Endodermal cell (in vitro differentiated cells): ENCODE measurements at regions not wholly inside any gene's neighbourhood (a gene's known extent, or its start where the extent isn't known, plus 50 kb on each side); places are given as distances from the start of the nearest gene placed in this dataset.

Experiments used
- DNase-seq: peaks from one replicate; pipeline ENCODE4 v3.0.0-alpha.2; 2017
- H3K27ac ChIP-seq: 2 replicates; pipeline ENCODE4 v1.5.1; 2013; ENCODE audit warnings: mild to moderate bottlenecking, low read depth, low read length, moderate library complexity
- H3K27me3 ChIP-seq: 2 replicates; pipeline ENCODE4 v1.6.1; 2013; ENCODE audit warnings: mild to moderate bottlenecking, low read length, moderate library complexity; ENCODE audit not compliant: insufficient read depth, control insufficient read depth, poor library complexity, severe bottlenecking
- H3K36me3 ChIP-seq: 2 replicates; pipeline ENCODE4 v1.7.0; 2013; ENCODE audit warnings: mild to moderate bottlenecking, low read length, moderate library complexity; ENCODE audit not compliant: control insufficient read depth, insufficient read depth
- H3K4me1 ChIP-seq: one replicate; pipeline ENCODE4 v1.7.0; 2013; ENCODE audit warnings: low read length; ENCODE audit not compliant: control insufficient read depth, insufficient read depth
- H3K4me3 ChIP-seq: 2 replicates; pipeline ENCODE4 v1.5.1; 2013; ENCODE audit warnings: mild to moderate bottlenecking, low read length, moderate library complexity
- H3K9ac ChIP-seq: 2 replicates; pipeline ENCODE4 v1.6.1; 2013; ENCODE audit warnings: mild to moderate bottlenecking, low read length, moderate library complexity; ENCODE audit not compliant: poor library complexity, severe bottlenecking; ENCODE audit errors: extremely low read depth
- H3K9me3 ChIP-seq: 2 replicates; pipeline ENCODE4 v1.6.1; 2013; ENCODE audit warnings: mild to moderate bottlenecking, low read length, moderate library complexity; ENCODE audit not compliant: control insufficient read depth
- H3K27ac Mint-ChIP-seq: 2 replicates; pipeline ENCODE4 v1.8.0; 2020; ENCODE audit warnings: mixed read lengths
- H3K27me3 Mint-ChIP-seq: 2 replicates; pipeline ENCODE4 v1.8.0; 2021; ENCODE audit warnings: mild to moderate bottlenecking, mixed read lengths; ENCODE audit not compliant: insufficient read depth
- H3K36me3 Mint-ChIP-seq: 2 replicates; pipeline ENCODE4 v1.8.0; 2020; ENCODE audit warnings: low read depth, mixed read lengths
- H3K4me1 Mint-ChIP-seq: 2 replicates; pipeline ENCODE4 v1.8.0; 2020; ENCODE audit warnings: mixed read lengths
- H3K4me3 Mint-ChIP-seq: 2 replicates; pipeline ENCODE4 v1.8.0; 2020; ENCODE audit warnings: mild to moderate bottlenecking, moderate library complexity, mixed read lengths
- H3K9me3 Mint-ChIP-seq: 2 replicates; pipeline ENCODE4 v1.8.0; 2020; ENCODE audit warnings: mild to moderate bottlenecking, mixed read lengths
- WGBS, 2 experiments: methylation state at CpG; one replicate each; pipeline versions ENCODE4 v1.1.5 to v1.1.7; 2013; ENCODE audit warnings: missing lambda C conversion rate in 2 of 2, mixed read lengths in 1 of 2; ENCODE audit not compliant: insufficient coverage in 1 of 2, insufficient read length in 1 of 2; 5-methylcytosine and 5-hydroxymethylcytosine counted together
- TF ChIP-seq, protein P1 (sequence below): fragments of 200-600 bp; sonication (generic); conservative IDR thresholded peaks from 2 replicates; pipeline ENCODE4 v1.5.0; 2021; ENCODE audit warnings: antibody characterized with exemption, mild to moderate bottlenecking

DNA sequence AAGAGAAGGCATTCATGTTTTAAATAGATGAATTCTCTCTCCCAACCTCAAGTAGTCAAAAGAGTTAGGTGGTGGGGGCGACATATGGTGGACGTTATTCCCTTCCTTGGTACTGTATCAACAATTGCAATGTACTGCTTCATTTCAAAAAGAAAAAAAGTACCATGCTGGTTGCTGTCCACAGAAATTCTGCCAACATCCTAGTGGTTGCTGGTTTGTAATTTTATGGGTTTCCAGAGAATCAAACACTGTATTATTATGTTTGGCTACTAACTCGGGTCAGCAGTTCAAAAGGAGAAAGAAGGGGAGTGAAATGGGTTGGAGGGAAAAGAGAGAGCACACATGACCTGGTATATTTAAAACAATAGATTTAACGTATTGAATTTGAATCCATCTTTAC, 61.1 kb upstream of the KCNJ16 start:
- H3K4me1 ChIP-seq, result no peaks in the 10 kb centered on the region
- H3K4me3 ChIP-seq, result no peak overlapping the region
- H3K27ac ChIP-seq, result no peak overlapping the region
- Mint-ChIP-seq H3K9me3 (no peaks in the 10 kb centered on the region), H3K27ac (no peak overlapping the region), H3K36me3 (no peaks in the 10 kb centered on the region), H3K27me3 (no peaks in the 10 kb centered on the region), H3K4me3 (no peak overlapping the region), H3K4me1 (no peaks in the 10 kb centered on the region)
- no peaks in the 10 kb centered on the region for H3K27me3 ChIP-seq
- WGBS, 2 experiments, result 98% methylated on average over 3 of the region's 4 CpGs; no CpG with 5 or more reads in 1 of the 2 experiments
- TF ChIP-seq, protein P1, sequence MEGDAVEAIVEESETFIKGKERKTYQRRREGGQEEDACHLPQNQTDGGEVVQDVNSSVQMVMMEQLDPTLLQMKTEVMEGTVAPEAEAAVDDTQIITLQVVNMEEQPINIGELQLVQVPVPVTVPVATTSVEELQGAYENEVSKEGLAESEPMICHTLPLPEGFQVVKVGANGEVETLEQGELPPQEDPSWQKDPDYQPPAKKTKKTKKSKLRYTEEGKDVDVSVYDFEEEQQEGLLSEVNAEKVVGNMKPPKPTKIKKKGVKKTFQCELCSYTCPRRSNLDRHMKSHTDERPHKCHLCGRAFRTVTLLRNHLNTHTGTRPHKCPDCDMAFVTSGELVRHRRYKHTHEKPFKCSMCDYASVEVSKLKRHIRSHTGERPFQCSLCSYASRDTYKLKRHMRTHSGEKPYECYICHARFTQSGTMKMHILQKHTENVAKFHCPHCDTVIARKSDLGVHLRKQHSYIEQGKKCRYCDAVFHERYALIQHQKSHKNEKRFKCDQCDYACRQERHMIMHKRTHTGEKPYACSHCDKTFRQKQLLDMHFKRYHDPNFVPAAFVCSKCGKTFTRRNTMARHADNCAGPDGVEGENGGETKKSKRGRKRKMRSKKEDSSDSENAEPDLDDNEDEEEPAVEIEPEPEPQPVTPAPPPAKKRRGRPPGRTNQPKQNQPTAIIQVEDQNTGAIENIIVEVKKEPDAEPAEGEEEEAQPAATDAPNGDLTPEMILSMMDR, result no peak
- no peaks in the 10 kb centered on the region for H3K36me3 ChIP-seq
- no peak for DNase-seq
- no peaks in the 10 kb centered on the region for H3K9me3 ChIP-seq
- no peak overlapping the region for H3K9ac ChIP-seq

DNA sequence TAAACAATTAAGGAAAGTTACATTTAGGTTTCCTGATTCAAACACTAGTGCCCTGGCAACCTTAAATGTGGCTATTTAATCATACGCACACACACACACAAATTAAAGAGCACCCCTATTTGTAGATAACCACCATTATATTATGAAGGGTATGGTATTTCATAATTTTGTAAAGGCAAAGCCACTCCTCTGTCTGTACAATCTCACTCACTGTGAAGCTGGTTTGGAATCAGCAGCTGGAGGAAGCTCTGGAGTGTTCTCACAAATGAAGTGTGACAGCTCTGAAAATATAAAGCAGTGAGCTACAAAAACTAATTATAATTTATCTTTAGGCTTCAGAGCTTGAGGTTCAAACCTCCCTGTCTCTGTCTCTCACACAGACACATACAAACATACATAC, 57.9 kb upstream of the KCNJ16 start:
- 88% methylated on average over 1 of the region's 1 CpG; no CpG with 5 or more reads in 1 of the 2 experiments for WGBS, 2 experiments
- TF ChIP-seq, protein P1, result no peak

DNA sequence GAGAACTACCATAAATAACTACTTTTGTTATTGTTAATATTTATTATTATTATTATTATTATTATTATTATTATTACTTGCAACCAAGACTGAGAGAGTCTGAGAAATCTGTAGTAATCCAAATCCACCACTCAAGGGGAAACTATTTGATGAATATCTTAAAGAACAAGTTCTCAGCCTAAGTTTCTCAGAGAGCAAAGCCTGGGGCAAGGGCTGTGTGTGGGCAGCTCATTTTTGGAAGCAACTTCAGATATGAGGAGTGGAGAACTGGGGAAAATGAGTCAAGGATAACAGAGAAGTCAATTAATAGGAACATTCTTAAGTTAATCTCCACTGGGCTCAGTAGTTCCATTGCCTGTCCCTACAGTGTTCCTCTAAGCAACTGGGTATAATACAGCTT, 57.1 kb upstream of the KCNJ16 start:
- Histone ChIP-seq H3K9ac (no peak overlapping the region), H3K4me1 (no peaks in the 10 kb centered on the region), H3K9me3 (no peaks in the 10 kb centered on the region), H3K27me3 (no peaks in the 10 kb centered on the region), H3K36me3 (no peaks in the 10 kb centered on the region), H3K4me3 (no peak overlapping the region), H3K27ac (no peak overlapping the region)
- Mint-ChIP-seq H3K4me3 (no peak overlapping the region), H3K9me3 (no peaks in the 10 kb centered on the region), H3K27me3 (no peaks in the 10 kb centered on the region), H3K4me1 (no peaks in the 10 kb centered on the region), H3K36me3 (no peaks in the 10 kb centered on the region), H3K27ac (no peak overlapping the region)
- DNase-seq, result no peak
- TF ChIP-seq, protein P1, result no peak

More for the DNA sequence above, 57.9 kb upstream of the KCNJ16 start:
- no peak for DNase-seq
- Mint-ChIP-seq H3K4me1 (no peaks in the 10 kb centered on the region), H3K36me3 (no peaks in the 10 kb centered on the region), H3K4me3 (no peak overlapping the region), H3K9me3 (no peaks in the 10 kb centered on the region), H3K27ac (no peak overlapping the region), H3K27me3 (no peaks in the 10 kb centered on the region)
- no peaks in the 10 kb centered on the region for H3K4me1 ChIP-seq
- no peaks in the 10 kb centered on the region for H3K36me3 ChIP-seq
- H3K4me3 ChIP-seq, result no peak overlapping the region
- H3K9ac ChIP-seq, result no peak overlapping the region
- no peaks in the 10 kb centered on the region for H3K9me3 ChIP-seq
- H3K27me3 ChIP-seq, result no peaks in the 10 kb centered on the region
- H3K27ac ChIP-seq, result no peak overlapping the region
